ENCODE measurements at regions not wholly inside any gene's neighbourhood (a gene's known extent, or its start where the extent isn't known, plus 50 kb on each side); places are given as distances from the start of the nearest gene placed in this dataset.
"Not testable (repeated sequence)": the region's sequence is repeated elsewhere in the genome, so short reads cannot be mapped to it uniquely, and the experiment has no call there.

GRCh38 chr12:131628023-131628740 is 82.7 kb upstream of the SFSWAP start:
- H3K9me3 ChIP-seq (ENCODE audit: severe bottlenecking), result no peaks in the 10 kb centered on the region

GRCh38 chr12:131628766-131629448 is 82.0 kb upstream of the SFSWAP start:
- Histone ChIP-seq H3K4me3 (ENCODE audit: low read depth, low read length) (no peak overlapping the region), H3K27ac (no peak overlapping the region), H3K9me3 (ENCODE audit: severe bottlenecking) (no peaks in the 10 kb centered on the region), H3K36me3 (no peaks in the 10 kb centered on the region), H3K27me3 (ENCODE audit: insufficient read depth, low read depth, severe bottlenecking) (no peaks in the 10 kb centered on the region)
- TF ChIP-seq CTCF (IDR thresholded peaks at IDR 0.05; ENCODE audit: low read depth, low read length), result no peak
- DNase-seq, result no peak

More at GRCh38 chr12:131628023-131628740, 82.7 kb upstream of the SFSWAP start:
- no peaks in the 10 kb centered on the region for H3K36me3 ChIP-seq
- H3K27ac ChIP-seq, result no peak overlapping the region
- no peak for TF ChIP-seq CTCF (IDR thresholded peaks at IDR 0.05; ENCODE audit: low read depth, low read length)
- no peak overlapping the region for H3K4me3 ChIP-seq (ENCODE audit: low read depth, low read length)
- no peak for DNase-seq
- H3K27me3 ChIP-seq (ENCODE audit: insufficient read depth, low read depth, severe bottlenecking), result no peaks in the 10 kb centered on the region

- Histone ChIP-seq H3K27ac (no peak overlapping the region), H3K36me3 (no peaks in the 10 kb centered on the region), H3K9me3 (ENCODE audit: severe bottlenecking) (no peaks in the 10 kb centered on the region), H3K4me3 (ENCODE audit: low read depth, low read length) (no peak overlapping the region), H3K27me3 (ENCODE audit: insufficient read depth, low read depth, severe bottlenecking) (no peaks in the 10 kb centered on the region)
- TF ChIP-seq CTCF (IDR thresholded peaks at IDR 0.05; ENCODE audit: low read depth, low read length), result no peak
- DNase-seq, result no peak
These were observed 79.7 kb upstream of the SFSWAP start for GRCh38 chr12:131631230-131631629.

GRCh38 chr12:131631889-131632651 is 78.8 kb upstream of the SFSWAP start:
- not testable (repeated sequence) for H3K36me3 ChIP-seq; H3K27me3 ChIP-seq (ENCODE audit: insufficient read depth, low read depth, severe bottlenecking); DNase-seq; H3K9me3 ChIP-seq (ENCODE audit: severe bottlenecking); H3K4me3 ChIP-seq (ENCODE audit: low read depth, low read length); H3K27ac ChIP-seq

- not testable (repeated sequence) for H3K4me3 ChIP-seq (ENCODE audit: low read depth, low read length); H3K9me3 ChIP-seq (ENCODE audit: severe bottlenecking); H3K27me3 ChIP-seq (ENCODE audit: insufficient read depth, low read depth, severe bottlenecking); H3K36me3 ChIP-seq; H3K27ac ChIP-seq; DNase-seq
These were observed 78.3 kb upstream of the SFSWAP start for GRCh38 chr12:131632652-131633023.

- not testable (repeated sequence) for H3K27ac ChIP-seq; DNase-seq; H3K27me3 ChIP-seq (ENCODE audit: insufficient read depth, low read depth, severe bottlenecking); H3K4me3 ChIP-seq (ENCODE audit: low read depth, low read length); H3K36me3 ChIP-seq; H3K9me3 ChIP-seq (ENCODE audit: severe bottlenecking)
These were observed 77.3 kb upstream of the SFSWAP start for GRCh38 chr12:131633610-131634009.

GRCh38 chr12:131634037-131634436 is 76.9 kb upstream of the SFSWAP start:
- Histone ChIP-seq H3K27me3 (ENCODE audit: insufficient read depth, low read depth, severe bottlenecking) (no peaks in the 10 kb centered on the region), H3K36me3 (no peaks in the 10 kb centered on the region), H3K9me3 (ENCODE audit: severe bottlenecking) (no peaks in the 10 kb centered on the region), H3K27ac (no peak overlapping the region), H3K4me3 (ENCODE audit: low read depth, low read length) (no peak overlapping the region)
- no peak for TF ChIP-seq CTCF (IDR thresholded peaks at IDR 0.05; ENCODE audit: low read depth, low read length)
- DNase-seq, result no peak

- H3K27me3 ChIP-seq (ENCODE audit: insufficient read depth, low read depth, severe bottlenecking); DNase-seq; H3K4me3 ChIP-seq (ENCODE audit: low read depth, low read length); H3K9me3 ChIP-seq (ENCODE audit: severe bottlenecking); H3K36me3 ChIP-seq; H3K27ac ChIP-seq: not testable (repeated sequence)
These were observed 75.9 kb upstream of the SFSWAP start for GRCh38 chr12:131635012-131635411.
